Jurkat, Clone E6-1 (cell line): ENCODE measurements at regions not wholly inside any gene's neighbourhood (a gene's known extent, or its start where the extent isn't known, plus 50 kb on each side); places are given as distances from the start of the nearest gene placed in this dataset.
"Not testable (repeated sequence)": the region's sequence is repeated elsewhere in the genome, so short reads cannot be mapped to it uniquely, and the experiment has no call there.

ENCODE experiments used
- DNase-seq: peaks from one replicate; pipeline ENCODE4 v3.0.0-alpha.2; 2011; ENCODE audit warnings: low read depth, low spot score
- H3K4me3 ChIP-seq: 2 replicates; pipeline ENCODE4 v1.5.1; 2011; ENCODE audit warnings: mild to moderate bottlenecking, low read length, control low read depth, moderate library complexity

DNA sequence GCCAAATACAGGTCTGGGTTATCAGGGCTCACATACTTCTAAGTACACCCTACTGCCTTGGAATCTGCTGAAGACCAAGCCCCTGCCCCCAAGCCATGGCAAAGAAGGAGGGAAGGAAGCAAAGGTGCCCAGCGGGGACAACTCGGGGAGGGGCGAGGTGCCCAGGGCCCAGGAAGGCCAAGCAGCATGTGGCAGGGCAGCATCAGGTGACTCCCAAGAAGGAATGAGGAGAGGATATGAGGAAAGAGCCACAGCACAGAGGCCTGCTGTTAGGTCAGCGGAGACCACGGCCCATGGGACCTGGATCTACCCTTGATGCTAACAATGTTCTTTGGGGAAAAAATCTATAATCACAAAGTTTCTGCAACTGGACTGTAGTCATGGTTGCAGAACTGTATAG, 142.6 kb upstream of the CRHR1 start:
- no peak for DNase-seq
- H3K4me3 ChIP-seq: no peak overlapping the region

DNA sequence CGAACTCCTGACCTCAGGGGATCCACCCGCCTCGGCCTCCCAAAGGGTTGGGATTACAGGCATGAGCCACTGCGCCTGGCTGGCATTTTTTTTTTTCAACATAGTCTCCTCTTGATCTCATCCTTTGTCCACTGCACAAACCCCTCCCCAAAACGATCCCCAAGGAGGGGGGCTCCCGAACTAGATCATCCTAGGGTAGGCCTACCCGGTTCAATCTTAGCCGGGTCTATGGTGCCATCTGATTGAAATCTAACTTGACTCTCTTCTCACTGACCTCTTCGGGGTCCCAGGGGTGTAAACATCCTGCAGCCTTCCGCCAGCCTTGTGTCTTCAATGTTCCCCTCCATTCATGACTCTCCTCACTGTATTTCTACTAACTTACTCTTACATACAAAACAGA, 140.5 kb upstream of the CRHR1 start:
- no peak overlapping the region for H3K4me3 ChIP-seq
- no peak for DNase-seq

DNA sequence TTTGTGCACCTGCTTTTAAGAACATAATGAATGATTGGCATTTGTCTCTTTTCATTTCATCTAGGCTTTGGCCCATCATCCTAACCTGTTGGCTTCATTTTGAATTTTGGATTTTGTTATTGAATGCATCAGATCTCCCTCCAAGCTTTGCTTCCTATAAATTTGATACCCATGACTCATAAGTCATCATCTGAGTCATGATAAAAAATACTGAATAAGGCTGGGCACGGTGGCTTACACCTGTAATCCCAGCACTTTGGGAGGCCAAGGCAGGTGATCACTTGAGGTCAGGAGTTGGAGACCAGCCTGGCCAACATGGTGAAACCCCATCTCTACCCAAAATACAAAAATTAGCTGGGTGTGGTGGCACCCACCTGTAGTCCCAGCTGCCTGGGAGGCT, 139.5 kb upstream of the CRHR1 start:
- DNase-seq, H3K4me3 ChIP-seq: not testable (repeated sequence)

DNA sequence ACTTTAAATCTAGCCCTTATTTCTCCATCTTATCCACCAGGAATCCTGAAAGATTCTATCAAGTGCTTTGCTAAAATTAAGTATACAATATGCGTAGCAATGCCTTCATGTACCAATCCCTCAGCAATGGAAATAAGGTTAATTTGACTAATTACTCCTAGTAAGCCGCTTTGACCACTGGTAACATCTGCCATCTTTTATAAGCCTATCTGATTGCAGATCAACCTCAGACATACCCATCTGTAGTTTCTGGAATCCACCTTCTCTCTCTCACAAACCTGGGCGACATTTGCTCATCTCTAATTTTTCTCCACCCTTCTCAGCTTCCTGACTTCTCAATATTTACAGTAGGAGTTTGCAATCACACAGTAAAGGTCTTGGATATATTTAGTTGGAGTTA, 138.8 kb upstream of the CRHR1 start:
- no peak overlapping the region for H3K4me3 ChIP-seq
- no peak for DNase-seq

GRCh38 chr17:45646288-45646988, 137.7 kb upstream of the CRHR1 start:
- no peak overlapping the region for H3K4me3 ChIP-seq
- peak; percentile 7 for DNase-seq

GRCh38 chr17:45648642-45649041, 135.5 kb upstream of the CRHR1 start:
- H3K4me3 ChIP-seq: no peak overlapping the region
- DNase-seq: no peak

GRCh38 chr17:45649796-45650195, 134.3 kb upstream of the CRHR1 start:
- DNase-seq: no peak
- H3K4me3 ChIP-seq: no peak overlapping the region

DNA sequence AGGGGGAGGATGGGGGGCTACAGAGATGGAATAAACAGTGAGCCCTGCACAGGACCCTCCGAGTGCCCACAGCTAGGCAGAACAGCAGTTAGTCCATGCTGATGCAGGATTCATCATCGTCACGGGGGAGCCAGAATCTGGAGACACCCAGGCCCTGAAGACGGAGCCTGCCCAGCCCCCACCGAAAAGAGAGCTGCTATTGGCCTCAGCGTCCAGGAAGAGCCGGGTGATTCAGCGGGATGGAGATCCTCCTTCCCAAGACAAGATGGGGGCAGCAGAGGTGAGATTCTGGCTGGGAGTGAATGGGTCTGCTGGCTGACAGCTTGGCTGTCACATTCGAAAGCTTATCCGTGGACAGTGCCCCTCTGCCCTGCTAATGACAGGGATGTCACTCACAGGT, 133.6 kb upstream of the CRHR1 start:
- no peak overlapping the region for H3K4me3 ChIP-seq
- no peak for DNase-seq

DNA sequence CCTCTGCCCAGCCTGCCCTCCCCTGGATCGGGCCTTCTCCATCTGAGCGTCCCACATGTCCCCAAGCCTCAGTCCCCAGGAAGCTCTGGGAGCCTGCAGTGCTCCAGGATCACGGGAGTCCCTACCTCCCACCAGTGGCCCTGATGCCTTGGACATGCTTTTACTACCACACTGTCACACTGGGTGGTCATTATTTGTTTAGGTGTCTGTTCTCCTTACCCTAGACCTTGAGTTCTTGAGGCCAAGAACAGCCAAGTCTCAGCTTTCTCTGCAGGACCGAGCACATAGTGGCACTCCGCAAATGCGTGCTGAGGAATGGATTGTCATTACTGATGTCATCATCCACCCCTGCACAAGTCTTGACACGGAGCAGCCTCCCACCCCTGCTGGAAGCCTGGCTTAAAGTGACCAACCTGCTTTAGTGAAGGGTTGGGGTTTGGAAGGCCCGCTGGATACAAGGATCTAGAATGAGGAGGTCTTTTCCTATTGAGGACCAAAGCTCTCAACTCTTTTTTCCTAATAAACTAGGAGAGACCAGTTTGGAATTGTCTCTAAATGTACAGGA, 132.9 kb upstream of the CRHR1 start:
- DNase-seq: no peak
- no peak overlapping the region for H3K4me3 ChIP-seq

GRCh38 chr17:45653616-45654015, 130.5 kb upstream of the CRHR1 start:
- no peak overlapping the region for H3K4me3 ChIP-seq
- no peak for DNase-seq

- DNase-seq: no peak
- no peak overlapping the region for H3K4me3 ChIP-seq
Observed at GRCh38 chr17:45656527-45657181, 127.5 kb upstream of the CRHR1 start.

- no peak overlapping the region for H3K4me3 ChIP-seq
- DNase-seq: no peak
Observed at GRCh38 chr17:45660474-45660873, 123.6 kb upstream of the CRHR1 start.

DNA sequence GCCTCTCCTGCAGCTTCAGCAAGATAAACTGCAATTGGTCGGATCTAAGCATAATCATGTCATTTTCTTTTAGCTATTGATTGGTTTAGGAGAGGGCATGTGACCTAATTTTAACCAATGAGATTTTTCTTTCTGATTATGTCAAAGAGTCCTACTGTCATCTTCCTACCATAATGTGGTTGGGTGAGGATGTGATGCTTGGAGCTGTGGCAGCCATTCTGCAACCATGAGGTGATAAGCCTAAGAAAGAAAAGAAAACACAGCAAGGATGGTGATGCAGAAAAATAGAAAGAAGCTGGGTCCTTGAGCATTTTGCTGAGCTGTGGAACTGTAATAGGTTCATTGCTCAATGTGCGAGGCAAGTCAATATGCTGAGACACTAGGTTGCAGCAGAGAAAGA, 121.7 kb upstream of the CRHR1 start:
- no peak overlapping the region for H3K4me3 ChIP-seq
- no peak for DNase-seq

DNA sequence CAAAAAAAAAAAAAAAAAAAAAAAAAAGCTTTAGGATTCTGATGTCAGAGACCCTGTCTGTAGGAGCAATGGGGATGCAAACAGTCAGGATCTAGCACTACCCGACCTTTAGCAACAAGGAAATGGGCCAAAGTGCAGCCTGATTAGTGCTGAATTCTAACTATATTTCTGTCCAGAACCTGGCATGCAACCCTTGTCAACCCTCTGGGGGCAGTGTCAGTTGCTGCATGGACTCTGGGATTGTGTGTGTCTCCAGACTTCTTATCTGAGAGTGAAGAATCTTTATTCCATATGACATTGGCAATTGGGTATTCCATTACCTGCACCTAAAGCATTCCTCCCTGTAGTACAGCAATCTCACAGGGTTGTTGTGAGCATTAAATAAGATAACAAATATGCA, 120.3 kb upstream of the CRHR1 start:
- H3K4me3 ChIP-seq: no peak overlapping the region
- no peak for DNase-seq

DNA sequence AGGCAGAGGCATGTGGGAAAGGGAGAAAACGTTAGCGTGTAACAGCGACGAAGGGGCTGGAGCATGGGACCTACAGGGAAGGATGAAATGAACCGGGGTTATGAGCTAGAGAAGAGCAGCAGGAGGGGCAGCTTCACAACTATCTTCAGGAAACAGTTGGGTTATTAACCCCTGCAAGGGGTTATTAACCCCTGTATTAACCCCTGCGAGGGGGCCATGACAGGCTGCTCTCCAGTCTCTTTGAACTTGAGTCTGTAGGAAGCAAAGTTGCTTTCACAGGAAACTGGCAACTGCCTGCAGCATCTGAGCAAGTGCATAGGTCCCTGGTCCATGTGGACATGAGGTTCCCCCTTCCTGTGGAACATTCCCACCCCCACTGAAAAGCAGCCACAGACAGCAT, 119.2 kb upstream of the CRHR1 start:
- no peak overlapping the region for H3K4me3 ChIP-seq
- DNase-seq: no peak

DNA sequence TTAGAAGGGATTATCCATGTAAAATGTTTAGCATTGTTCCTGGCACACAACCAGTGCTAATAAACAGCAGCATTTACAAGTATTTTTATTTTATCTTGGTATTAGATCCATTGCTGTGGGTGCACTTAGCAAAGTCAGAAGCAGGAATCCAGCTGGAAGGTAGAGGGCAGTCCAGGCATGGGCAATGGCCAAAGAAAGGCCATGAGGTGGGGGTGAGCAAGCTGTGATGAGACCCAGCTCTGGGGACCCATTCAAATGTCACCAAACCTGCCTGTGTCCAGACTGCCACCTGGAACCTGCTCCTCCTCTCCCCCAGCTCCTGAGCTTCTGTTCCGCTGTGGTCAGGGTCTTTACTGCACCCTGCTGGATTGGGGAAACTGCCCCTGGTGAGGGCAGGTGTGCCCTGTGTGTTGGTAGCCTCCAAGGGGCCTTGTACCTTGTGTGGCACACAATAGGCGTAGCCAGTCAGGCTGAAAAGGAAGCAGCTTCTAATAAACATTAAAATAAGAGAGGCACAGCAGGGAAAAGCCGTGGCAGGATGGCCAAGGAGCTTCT, 118.0 kb upstream of the CRHR1 start:
- no peak overlapping the region for H3K4me3 ChIP-seq
- DNase-seq: no peak

GRCh38 chr17:45666641-45667040, 117.5 kb upstream of the CRHR1 start:
- no peak for DNase-seq
- no peak overlapping the region for H3K4me3 ChIP-seq

- DNase-seq: no peak
- H3K4me3 ChIP-seq: no peak overlapping the region
Observed at GRCh38 chr17:45667591-45668171, 116.4 kb upstream of the CRHR1 start.

DNA sequence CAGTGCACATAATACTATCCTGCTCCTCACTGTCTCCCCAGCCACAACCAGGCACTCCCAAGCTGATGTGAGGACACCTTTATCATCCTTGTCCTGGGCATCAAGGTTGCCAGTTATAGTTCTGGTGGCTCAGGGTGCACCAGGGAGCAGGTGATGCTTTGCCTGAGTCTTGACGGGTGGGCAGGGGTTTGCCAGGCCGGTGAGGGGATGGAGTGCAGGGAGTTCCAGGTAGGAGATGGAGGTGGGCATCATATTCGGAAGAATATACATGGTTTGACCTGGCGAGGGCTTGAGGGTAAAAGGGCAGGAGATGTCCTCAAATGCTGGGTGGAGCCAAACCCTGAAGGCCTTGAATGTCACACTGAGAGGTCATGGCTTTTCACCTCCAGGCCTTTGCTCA, 115.8 kb upstream of the CRHR1 start:
- no peak for DNase-seq
- H3K4me3 ChIP-seq: no peak overlapping the region

DNA sequence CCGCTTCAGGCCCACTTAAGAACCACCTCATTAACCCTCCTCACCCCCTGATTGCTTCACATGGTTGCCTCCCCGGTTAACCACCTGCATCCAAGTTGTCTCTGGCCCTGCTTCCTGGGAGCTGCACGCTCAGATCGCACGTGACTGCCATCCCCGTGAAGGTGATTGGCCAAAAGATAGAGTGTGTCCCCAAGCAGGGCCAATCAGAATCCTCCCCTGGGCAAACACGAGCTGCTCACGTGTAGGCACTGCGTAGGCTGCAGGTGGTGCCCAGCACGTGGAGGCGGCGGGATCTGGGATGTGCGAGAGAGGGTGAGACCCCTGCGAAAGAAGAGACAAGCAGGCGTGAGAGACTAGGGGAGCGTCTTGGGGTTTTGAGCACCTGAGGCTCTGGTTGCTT, 111.8 kb upstream of the CRHR1 start:
- no peak overlapping the region for H3K4me3 ChIP-seq
- no peak for DNase-seq
